ENCODE measurements at regions not wholly inside any gene's neighbourhood (a gene's known extent, or its start where the extent isn't known, plus 50 kb on each side); places are given as distances from the start of the nearest gene placed in this dataset.
"Not testable (repeated sequence)": the region's sequence is repeated elsewhere in the genome, so short reads cannot be mapped to it uniquely, and the experiment has no call there.

DNA sequence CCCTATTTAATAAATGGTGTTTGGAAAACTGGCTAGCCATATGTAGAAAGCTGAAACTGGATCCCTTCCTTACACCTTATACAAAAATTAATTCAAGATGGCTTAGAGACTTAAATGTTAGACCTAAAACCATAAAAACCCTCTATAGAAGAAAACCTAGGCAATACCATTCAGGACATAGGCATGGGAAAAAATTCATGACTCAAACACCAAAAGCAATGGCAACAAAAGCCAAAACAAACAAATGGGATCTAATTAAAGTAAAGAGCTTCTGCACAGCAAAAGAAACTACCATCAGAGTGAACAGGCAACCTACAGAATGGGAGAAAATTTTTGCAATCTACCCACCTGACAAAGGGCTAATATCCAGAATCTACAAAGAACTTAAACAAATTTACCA lies 179.7 kb upstream of the SESN3 start:
- POLR2A ChIA-PET; DNase-seq (ENCODE audit: low spot score); CTCF ChIA-PET; H3K27ac Mint-ChIP-seq; H3K36me3 Mint-ChIP-seq; H3K4me3 Mint-ChIP-seq; H3K9me3 Mint-ChIP-seq; ATAC-seq; H3K27me3 Mint-ChIP-seq (ENCODE audit: low read depth): not testable (repeated sequence)
- peaks cover 11% of the 10 kb centered on the region for H3K4me1 Mint-ChIP-seq

DNA sequence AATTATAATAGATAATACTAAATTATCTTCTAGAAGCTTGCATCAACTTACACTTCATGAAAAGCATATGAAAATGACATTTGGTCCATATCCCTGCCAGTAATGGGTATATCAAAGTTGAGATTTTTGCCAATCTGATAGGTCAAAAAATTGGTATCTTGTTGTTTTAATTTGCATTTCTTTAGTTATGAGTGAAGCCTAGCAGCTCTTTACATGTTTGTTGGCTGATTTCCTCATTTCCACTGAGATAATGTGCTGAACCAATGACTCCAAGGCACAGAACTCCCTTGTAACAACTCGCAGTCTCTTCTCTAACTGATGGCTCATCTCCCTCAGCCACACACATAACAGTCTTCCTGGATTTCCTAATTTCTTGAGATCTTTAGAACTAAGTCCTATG lies 175.3 kb upstream of the SESN3 start:
- Mint-ChIP-seq H3K9me3 (peaks cover 17% of the 10 kb centered on the region), H3K36me3 (no peaks in the 10 kb centered on the region; the same call in 1 of the 2 replicates), H3K4me3 (no peak overlapping the region), H3K4me1 (peaks cover 14% of the 10 kb centered on the region), H3K27me3 (ENCODE audit: low read depth) (no peaks in the 10 kb centered on the region), H3K27ac (no peak overlapping the region)
- no peak for ATAC-seq
- TF ChIP-seq, protein P1, sequence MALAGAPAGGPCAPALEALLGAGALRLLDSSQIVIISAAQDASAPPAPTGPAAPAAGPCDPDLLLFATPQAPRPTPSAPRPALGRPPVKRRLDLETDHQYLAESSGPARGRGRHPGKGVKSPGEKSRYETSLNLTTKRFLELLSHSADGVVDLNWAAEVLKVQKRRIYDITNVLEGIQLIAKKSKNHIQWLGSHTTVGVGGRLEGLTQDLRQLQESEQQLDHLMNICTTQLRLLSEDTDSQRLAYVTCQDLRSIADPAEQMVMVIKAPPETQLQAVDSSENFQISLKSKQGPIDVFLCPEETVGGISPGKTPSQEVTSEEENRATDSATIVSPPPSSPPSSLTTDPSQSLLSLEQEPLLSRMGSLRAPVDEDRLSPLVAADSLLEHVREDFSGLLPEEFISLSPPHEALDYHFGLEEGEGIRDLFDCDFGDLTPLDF (CRISPR knock-in tag; IDR thresholded peaks at IDR 0.05): no peak
- TF ChIP-seq, protein P2, sequence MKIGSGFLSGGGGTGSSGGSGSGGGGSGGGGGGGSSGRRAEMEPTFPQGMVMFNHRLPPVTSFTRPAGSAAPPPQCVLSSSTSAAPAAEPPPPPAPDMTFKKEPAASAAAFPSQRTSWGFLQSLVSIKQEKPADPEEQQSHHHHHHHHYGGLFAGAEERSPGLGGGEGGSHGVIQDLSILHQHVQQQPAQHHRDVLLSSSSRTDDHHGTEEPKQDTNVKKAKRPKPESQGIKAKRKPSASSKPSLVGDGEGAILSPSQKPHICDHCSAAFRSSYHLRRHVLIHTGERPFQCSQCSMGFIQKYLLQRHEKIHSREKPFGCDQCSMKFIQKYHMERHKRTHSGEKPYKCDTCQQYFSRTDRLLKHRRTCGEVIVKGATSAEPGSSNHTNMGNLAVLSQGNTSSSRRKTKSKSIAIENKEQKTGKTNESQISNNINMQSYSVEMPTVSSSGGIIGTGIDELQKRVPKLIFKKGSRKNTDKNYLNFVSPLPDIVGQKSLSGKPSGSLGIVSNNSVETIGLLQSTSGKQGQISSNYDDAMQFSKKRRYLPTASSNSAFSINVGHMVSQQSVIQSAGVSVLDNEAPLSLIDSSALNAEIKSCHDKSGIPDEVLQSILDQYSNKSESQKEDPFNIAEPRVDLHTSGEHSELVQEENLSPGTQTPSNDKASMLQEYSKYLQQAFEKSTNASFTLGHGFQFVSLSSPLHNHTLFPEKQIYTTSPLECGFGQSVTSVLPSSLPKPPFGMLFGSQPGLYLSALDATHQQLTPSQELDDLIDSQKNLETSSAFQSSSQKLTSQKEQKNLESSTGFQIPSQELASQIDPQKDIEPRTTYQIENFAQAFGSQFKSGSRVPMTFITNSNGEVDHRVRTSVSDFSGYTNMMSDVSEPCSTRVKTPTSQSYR (CRISPR knock-in tag; IDR thresholded peaks at IDR 0.05): no peak
- no peak for TF ChIP-seq ATF1 (CRISPR knock-in tag; IDR thresholded peaks at IDR 0.05)
- TF ChIP-seq, protein P3, sequence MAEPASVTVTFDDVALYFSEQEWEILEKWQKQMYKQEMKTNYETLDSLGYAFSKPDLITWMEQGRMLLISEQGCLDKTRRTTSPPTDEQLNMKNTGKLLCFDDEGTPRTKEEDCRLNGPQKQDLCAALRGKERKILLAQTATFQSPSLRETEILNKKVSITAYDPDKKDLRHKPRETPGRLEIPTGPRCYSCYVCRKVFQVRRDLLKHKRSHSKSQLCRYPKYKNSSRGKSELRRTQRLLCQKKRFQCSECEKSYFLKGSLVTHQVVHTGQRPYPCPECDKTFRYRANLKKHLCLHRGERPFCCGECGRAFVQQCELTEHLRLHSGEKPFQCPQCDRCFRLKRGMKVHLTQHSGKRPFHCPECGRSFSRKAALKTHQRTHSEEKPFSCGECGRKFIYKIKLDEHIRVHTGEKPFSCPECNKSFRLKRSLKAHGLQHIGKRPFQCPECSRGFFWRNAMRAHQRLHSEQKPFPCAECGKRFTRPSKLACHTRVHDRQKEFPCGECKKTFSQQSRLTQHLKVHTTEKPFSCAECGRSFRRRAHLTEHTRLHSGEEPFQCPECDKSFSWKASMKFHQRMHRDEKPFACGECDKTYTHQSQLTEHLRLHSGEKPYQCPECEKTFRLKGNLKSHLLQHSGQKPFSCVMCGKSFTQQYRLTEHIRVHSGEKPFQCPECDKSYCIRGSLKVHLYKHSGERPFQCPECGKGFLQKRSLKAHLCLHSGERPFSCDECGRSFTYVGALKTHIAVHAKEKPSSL (CRISPR knock-in tag; conservative IDR thresholded peaks at IDR 0.05): no peak
- TF ChIP-seq, protein P4, sequence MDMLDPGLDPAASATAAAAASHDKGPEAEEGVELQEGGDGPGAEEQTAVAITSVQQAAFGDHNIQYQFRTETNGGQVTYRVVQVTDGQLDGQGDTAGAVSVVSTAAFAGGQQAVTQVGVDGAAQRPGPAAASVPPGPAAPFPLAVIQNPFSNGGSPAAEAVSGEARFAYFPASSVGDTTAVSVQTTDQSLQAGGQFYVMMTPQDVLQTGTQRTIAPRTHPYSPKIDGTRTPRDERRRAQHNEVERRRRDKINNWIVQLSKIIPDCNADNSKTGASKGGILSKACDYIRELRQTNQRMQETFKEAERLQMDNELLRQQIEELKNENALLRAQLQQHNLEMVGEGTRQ (CRISPR knock-in tag; IDR thresholded peaks at IDR 0.05): no peak
- TF ChIP-seq, protein P5, sequence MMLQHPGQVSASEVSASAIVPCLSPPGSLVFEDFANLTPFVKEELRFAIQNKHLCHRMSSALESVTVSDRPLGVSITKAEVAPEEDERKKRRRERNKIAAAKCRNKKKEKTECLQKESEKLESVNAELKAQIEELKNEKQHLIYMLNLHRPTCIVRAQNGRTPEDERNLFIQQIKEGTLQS (CRISPR knock-in tag; conservative IDR thresholded peaks at IDR 0.05): no peak
- TF ChIP-seq, protein P6, sequence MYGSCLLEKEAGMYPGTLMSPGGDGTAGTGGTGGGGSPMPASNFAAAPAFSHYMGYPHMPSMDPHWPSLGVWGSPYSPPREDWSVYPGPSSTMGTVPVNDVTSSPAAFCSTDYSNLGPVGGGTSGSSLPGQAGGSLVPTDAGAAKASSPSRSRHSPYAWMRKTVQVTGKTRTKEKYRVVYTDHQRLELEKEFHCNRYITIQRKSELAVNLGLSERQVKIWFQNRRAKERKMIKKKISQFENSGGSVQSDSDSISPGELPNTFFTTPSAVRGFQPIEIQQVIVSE (CRISPR knock-in tag; IDR thresholded peaks at IDR 0.05; ENCODE audit: borderline replicate concordance): no peak
- TF ChIP-seq ELF4 (CRISPR knock-in tag; IDR thresholded peaks at IDR 0.05; ENCODE audit: low read depth): no peak
- TF ChIP-seq NFYB (CRISPR knock-in tag; conservative IDR thresholded peaks at IDR 0.05; ENCODE audit: low read depth): no peak
- no peak for TF ChIP-seq RORB (CRISPR knock-in tag; IDR thresholded peaks at IDR 0.05)
- no peak for TF ChIP-seq SMAD4 (CRISPR knock-in tag; IDR thresholded peaks at IDR 0.05)
- TF ChIP-seq ZNF317 (CRISPR knock-in tag; IDR thresholded peaks at IDR 0.05; ENCODE audit: borderline replicate concordance, low read depth): no peak
- TF ChIP-seq, protein P7, sequence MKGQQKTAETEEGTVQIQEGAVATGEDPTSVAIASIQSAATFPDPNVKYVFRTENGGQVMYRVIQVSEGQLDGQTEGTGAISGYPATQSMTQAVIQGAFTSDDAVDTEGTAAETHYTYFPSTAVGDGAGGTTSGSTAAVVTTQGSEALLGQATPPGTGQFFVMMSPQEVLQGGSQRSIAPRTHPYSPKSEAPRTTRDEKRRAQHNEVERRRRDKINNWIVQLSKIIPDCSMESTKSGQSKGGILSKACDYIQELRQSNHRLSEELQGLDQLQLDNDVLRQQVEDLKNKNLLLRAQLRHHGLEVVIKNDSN (CRISPR knock-in tag; IDR thresholded peaks at IDR 0.05): no peak
- no peak for TF ChIP-seq ZNF423 (CRISPR knock-in tag; IDR thresholded peaks at IDR 0.05)
- TF ChIP-seq, protein P8, sequence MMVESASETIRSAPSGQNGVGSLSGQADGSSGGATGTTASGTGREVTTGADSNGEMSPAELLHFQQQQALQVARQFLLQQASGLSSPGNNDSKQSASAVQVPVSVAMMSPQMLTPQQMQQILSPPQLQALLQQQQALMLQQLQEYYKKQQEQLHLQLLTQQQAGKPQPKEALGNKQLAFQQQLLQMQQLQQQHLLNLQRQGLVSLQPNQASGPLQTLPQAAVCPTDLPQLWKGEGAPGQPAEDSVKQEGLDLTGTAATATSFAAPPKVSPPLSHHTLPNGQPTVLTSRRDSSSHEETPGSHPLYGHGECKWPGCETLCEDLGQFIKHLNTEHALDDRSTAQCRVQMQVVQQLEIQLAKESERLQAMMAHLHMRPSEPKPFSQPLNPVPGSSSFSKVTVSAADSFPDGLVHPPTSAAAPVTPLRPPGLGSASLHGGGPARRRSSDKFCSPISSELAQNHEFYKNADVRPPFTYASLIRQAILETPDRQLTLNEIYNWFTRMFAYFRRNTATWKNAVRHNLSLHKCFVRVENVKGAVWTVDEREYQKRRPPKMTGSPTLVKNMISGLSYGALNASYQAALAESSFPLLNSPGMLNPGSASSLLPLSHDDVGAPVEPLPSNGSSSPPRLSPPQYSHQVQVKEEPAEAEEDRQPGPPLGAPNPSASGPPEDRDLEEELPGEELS (CRISPR knock-in tag; IDR thresholded peaks at IDR 0.05): no peak
- TF ChIP-seq NFE2L1 (CRISPR knock-in tag; IDR thresholded peaks at IDR 0.05): no peak
- TF ChIP-seq, protein P9, sequence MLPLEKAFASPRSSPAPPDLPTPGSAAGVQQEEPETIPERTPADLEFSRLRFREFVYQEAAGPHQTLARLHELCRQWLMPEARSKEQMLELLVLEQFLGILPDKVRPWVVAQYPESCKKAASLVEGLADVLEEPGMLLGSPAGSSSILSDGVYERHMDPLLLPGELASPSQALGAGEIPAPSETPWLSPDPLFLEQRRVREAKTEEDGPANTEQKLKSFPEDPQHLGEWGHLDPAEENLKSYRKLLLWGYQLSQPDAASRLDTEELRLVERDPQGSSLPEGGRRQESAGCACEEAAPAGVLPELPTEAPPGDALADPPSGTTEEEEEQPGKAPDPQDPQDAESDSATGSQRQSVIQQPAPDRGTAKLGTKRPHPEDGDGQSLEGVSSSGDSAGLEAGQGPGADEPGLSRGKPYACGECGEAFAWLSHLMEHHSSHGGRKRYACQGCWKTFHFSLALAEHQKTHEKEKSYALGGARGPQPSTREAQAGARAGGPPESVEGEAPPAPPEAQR (CRISPR knock-in tag; IDR thresholded peaks at IDR 0.05): no peak
- TF ChIP-seq, protein P10, sequence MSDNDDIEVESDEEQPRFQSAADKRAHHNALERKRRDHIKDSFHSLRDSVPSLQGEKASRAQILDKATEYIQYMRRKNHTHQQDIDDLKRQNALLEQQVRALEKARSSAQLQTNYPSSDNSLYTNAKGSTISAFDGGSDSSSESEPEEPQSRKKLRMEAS (CRISPR knock-in tag; IDR thresholded peaks at IDR 0.05): no peak
- no peak for TF ChIP-seq ZNF219 (CRISPR knock-in tag; IDR thresholded peaks at IDR 0.05; ENCODE audit: borderline replicate concordance)
- POLR2A ChIA-PET: no interaction called here
- CTCF ChIA-PET: no interaction called here
- DNase-seq (ENCODE audit: low spot score): no peak

Data from WTC11 (cell line).